ENCODE measurements at regions not wholly inside any gene's neighbourhood (a gene's known extent, or its start where the extent isn't known, plus 50 kb on each side); places are given as distances from the start of the nearest gene placed in this dataset.

GRCh38 chr6:9921366-9921765 lies 493.5 kb downstream of the TFAP2A start:
- Histone ChIP-seq H3K36me3 (no peaks in the 10 kb centered on the region), H3K4me3 (no peak overlapping the region), H3K4me1 (ENCODE audit: low read depth) (no peaks in the 10 kb centered on the region), H3K27ac (no peak overlapping the region), H3K9me3 (ENCODE audit: low read depth) (no peaks in the 10 kb centered on the region), H3K27me3 (no peaks in the 10 kb centered on the region)
- no peak for TF ChIP-seq CTCF (IDR thresholded peaks at IDR 0.05; ENCODE audit: low read depth, low read length)
- DNase-seq (ENCODE audit: low read depth in 1 of 2, low spot score in 1 of 2), result no peak

GRCh38 chr6:9914951-9915350 lies 499.9 kb downstream of the TFAP2A start:
- Histone ChIP-seq H3K27me3 (no peaks in the 10 kb centered on the region), H3K27ac (no peak overlapping the region), H3K9me3 (ENCODE audit: low read depth) (no peaks in the 10 kb centered on the region), H3K4me1 (ENCODE audit: low read depth) (no peaks in the 10 kb centered on the region), H3K36me3 (no peaks in the 10 kb centered on the region), H3K4me3 (no peak overlapping the region)
- no peak for DNase-seq (ENCODE audit: low read depth in 1 of 2, low spot score in 1 of 2)
- no peak for TF ChIP-seq CTCF (IDR thresholded peaks at IDR 0.05; ENCODE audit: low read depth, low read length)

- Histone ChIP-seq H3K4me3 (no peak overlapping the region), H3K27ac (no peak overlapping the region), H3K4me1 (ENCODE audit: low read depth) (no peaks in the 10 kb centered on the region), H3K36me3 (no peaks in the 10 kb centered on the region), H3K27me3 (no peaks in the 10 kb centered on the region), H3K9me3 (ENCODE audit: low read depth) (no peaks in the 10 kb centered on the region)
- no peak for DNase-seq (ENCODE audit: low read depth in 1 of 2, low spot score in 1 of 2)
- no peak for TF ChIP-seq CTCF (IDR thresholded peaks at IDR 0.05; ENCODE audit: low read depth, low read length)
These were observed 513.5 kb downstream of the TFAP2A start for GRCh38 chr6:9901376-9901775.

- Histone ChIP-seq H3K36me3 (no peaks in the 10 kb centered on the region), H3K27me3 (no peaks in the 10 kb centered on the region), H3K27ac (no peak overlapping the region), H3K4me3 (no peak overlapping the region), H3K4me1 (ENCODE audit: low read depth) (no peaks in the 10 kb centered on the region), H3K9me3 (ENCODE audit: low read depth) (no peaks in the 10 kb centered on the region)
- TF ChIP-seq CTCF (IDR thresholded peaks at IDR 0.05; ENCODE audit: low read depth, low read length), result no peak
- DNase-seq (ENCODE audit: low read depth in 1 of 2, low spot score in 1 of 2), result no peak
These were observed 518.1 kb downstream of the TFAP2A start for GRCh38 chr6:9896806-9897205.

GRCh38 chr6:9890893-9891292 lies 524.0 kb downstream of the TFAP2A start:
- H3K36me3 ChIP-seq, result no peaks in the 10 kb centered on the region
- no peak overlapping the region for H3K27ac ChIP-seq
- no peak for DNase-seq (ENCODE audit: low read depth in 1 of 2, low spot score in 1 of 2)
- H3K9me3 ChIP-seq (ENCODE audit: low read depth), result no peaks in the 10 kb centered on the region
- no peak for TF ChIP-seq CTCF (IDR thresholded peaks at IDR 0.05; ENCODE audit: low read depth, low read length)
- H3K4me3 ChIP-seq, result no peak overlapping the region
- H3K4me1 ChIP-seq (ENCODE audit: low read depth), result no peaks in the 10 kb centered on the region
- no peaks in the 10 kb centered on the region for H3K27me3 ChIP-seq

- Histone ChIP-seq H3K27ac (no peak overlapping the region), H3K4me3 (no peak overlapping the region), H3K4me1 (ENCODE audit: low read depth) (no peaks in the 10 kb centered on the region), H3K27me3 (no peaks in the 10 kb centered on the region), H3K9me3 (ENCODE audit: low read depth) (no peaks in the 10 kb centered on the region), H3K36me3 (no peaks in the 10 kb centered on the region)
- no peak for DNase-seq (ENCODE audit: low read depth in 1 of 2, low spot score in 1 of 2)
- no peak for TF ChIP-seq CTCF (IDR thresholded peaks at IDR 0.05; ENCODE audit: low read depth, low read length)
These were observed 524.4 kb downstream of the TFAP2A start for GRCh38 chr6:9890469-9890868.
